GM10248 (cell line): ENCODE measurements at regions not wholly inside any gene's neighbourhood (a gene's known extent, or its start where the extent isn't known, plus 50 kb on each side); places are given as distances from the start of the nearest gene placed in this dataset.

Experiments used
- CTCF ChIA-PET: fragments of 300-600 bp; sonication (Branson Sonifier 250); formaldehyde crosslinking; extraction: SDS; loops from one replicate; lab custom pipeline; 2021; ENCODE audit warnings: antibody characterized with exemption; lab: Yijun Ruan, JAX
- POLR2A ChIA-PET: fragments of 350-650 bp; sonication (Branson Sonifier 250); formaldehyde crosslinking; extraction: SDS; loops from one replicate; lab custom pipeline; 2020; ENCODE audit warnings: antibody characterized with exemption; lab: Yijun Ruan, JAX
- DNase-seq: peaks from one replicate; pipeline ENCODE4 v3.0.0; 2012; ENCODE audit errors: extremely low spot score
- CTCF ChIP-seq: IDR thresholded peaks from 2 replicates; pipeline ENCODE4 v1.5.1; 2012; ENCODE audit warnings: mild to moderate bottlenecking, low read depth; ENCODE audit errors: extremely low read depth, missing control alignments, control extremely low read depth

- no peak for TF ChIP-seq CTCF
- ChIA-PET POLR2A (no interaction called here), CTCF (interaction anchor here (1.3 to 1.5 kb wide), 2 partner anchors 10 to 51 kb away, joined by 3 to 4 read pairs; no protein-coding TSS in a partner anchor)
- DNase-seq: no peak
These were observed 88.4 kb downstream of the BBS10 start for GRCh38 chr12:76259660-76260389.

- CTCF ChIA-PET: interaction anchor here (1.5 kb wide), 1 partner anchor 50 kb away, joined by 3 read pairs; no protein-coding TSS in a partner anchor
- TF ChIP-seq CTCF: no peak
- POLR2A ChIA-PET: no interaction called here
- DNase-seq: no peak
These were observed 89.1 kb downstream of the BBS10 start for GRCh38 chr12:76259106-76259505.

DNA sequence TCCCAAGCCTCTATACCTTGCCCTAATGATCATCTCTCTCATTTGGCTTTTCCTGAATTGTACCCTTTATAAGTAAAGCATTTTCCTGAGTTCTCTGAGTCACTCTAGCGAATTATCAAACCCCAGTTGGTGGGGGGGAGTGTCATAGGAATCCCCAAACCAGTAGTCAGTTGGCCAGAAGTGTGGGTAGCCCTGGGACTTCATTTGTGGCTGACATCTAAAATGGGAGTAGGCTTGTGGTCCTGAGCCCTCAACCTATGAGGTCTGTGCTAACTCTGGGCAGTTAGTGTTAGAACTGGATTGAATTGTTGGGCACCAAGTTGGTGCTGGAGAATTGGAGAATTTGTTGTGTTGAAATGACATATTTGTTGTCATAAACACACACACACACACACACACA is 91.3 kb downstream of the BBS10 start:
- ChIA-PET POLR2A (no interaction called here), CTCF (interaction anchor here (1.3 kb wide), 1 partner anchor 12 kb away, joined by 3 read pairs; no protein-coding TSS in a partner anchor)
- DNase-seq: no peak
- no peak for TF ChIP-seq CTCF

GRCh38 chr12:76256321-76256720 is 91.9 kb downstream of the BBS10 start:
- DNase-seq: no peak
- TF ChIP-seq CTCF: no peak
- CTCF ChIA-PET: no interaction called here
- POLR2A ChIA-PET: no interaction called here

GRCh38 chr12:76255692-76256091 is 92.5 kb downstream of the BBS10 start:
- no peak for TF ChIP-seq CTCF
- DNase-seq: no peak
- CTCF ChIA-PET: interaction anchor here (1.1 kb wide), 1 partner anchor 13 kb away, joined by 3 read pairs; no protein-coding TSS in a partner anchor
- POLR2A ChIA-PET: no interaction called here

GRCh38 chr12:76255281-76255680 is 92.9 kb downstream of the BBS10 start:
- TF ChIP-seq CTCF: no peak
- POLR2A ChIA-PET: no interaction called here
- DNase-seq: no peak
- CTCF ChIA-PET: interaction anchor here (0.8 to 1.1 kb wide), 2 partner anchors 13 to 16 kb away, joined by 3 to 4 read pairs; no protein-coding TSS in a partner anchor
